NB4 (cell line): ENCODE measurements at regions not wholly inside any gene's neighbourhood (a gene's known extent, or its start where the extent isn't known, plus 50 kb on each side); places are given as distances from the start of the nearest gene placed in this dataset.
A peak's percentile ranks its signal among the peaks of the same experiment; 100 is the strongest.

Source experiments
- DNase-seq: peaks from one replicate; pipeline ENCODE4 v3.0.0; 2010; ENCODE audit warnings: low read depth
- H3K4me3 ChIP-seq: one replicate; pipeline ENCODE4 v1.5.1; 2011; ENCODE audit warnings: mild to moderate bottlenecking, low read depth, low read length, moderate library complexity
- CTCF ChIP-seq: IDR thresholded peaks from one replicate; pipeline ENCODE4 v1.5.1; 2012; ENCODE audit warnings: low read depth, low read length
- MAX ChIP-seq: IDR thresholded peaks from 2 replicates; pipeline ENCODE4 v1.6.1; 2011; ENCODE audit warnings: low read depth, low read length
- MYC ChIP-seq: IDR thresholded peaks from 2 replicates; pipeline ENCODE4 v1.6.1; 2011; ENCODE audit warnings: low read depth, low read length
- POLR2A ChIP-seq: IDR thresholded peaks from 2 replicates; pipeline ENCODE4 v1.6.1; 2011; ENCODE audit warnings: mild to moderate bottlenecking; ENCODE audit not compliant: insufficient read length; ENCODE audit errors: extremely low read depth

DNA sequence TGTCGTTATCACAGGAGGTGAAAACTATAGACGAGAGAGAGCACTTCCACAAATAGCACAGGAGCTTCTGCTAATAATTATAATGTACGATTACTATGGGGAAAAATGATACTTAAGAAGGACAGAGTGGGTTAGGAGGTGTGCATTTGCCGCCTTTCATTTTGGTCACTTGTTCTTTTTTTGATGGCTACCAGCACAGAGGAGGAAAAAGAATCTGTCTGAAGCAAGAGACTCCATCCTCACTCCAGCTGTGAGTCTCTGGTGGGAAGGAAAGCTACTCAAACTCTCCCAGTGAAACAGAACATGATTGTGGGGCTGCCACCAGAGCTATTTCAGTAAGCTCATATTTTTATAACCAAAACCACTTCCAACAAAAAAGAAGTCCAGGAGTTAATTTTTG, 270.4 kb upstream of the TMEM161B start:
- DNase-seq: no peak
- no peak overlapping the region for H3K4me3 ChIP-seq
- TF ChIP-seq MAX (no peak), MYC (no peak), CTCF (no peak), POLR2A (no peak)

DNA sequence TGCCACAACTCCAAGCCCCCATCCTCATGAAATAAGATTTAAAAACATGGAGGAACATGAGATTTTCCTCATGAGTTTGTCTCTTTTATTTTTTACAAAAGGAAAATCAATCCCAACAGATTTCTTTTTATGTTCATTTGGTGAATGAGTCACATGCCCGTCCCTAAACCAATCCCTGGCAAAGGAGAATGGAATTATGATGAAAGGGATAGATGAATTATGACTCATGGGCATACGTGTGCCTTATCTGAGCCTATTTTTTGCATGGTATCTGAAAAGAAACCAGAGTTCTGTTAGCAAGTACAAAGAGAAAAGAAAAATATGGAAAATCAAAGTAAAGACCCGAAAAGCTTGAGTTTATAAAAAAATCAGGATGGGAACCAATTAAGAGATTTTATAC, 267.5 kb upstream of the TMEM161B start:
- TF ChIP-seq CTCF (no peak), POLR2A (no peak), MAX (no peak), MYC (no peak)
- no peak overlapping the region for H3K4me3 ChIP-seq
- no peak for DNase-seq

- no peak overlapping the region for H3K4me3 ChIP-seq
- no peak for DNase-seq
- TF ChIP-seq MYC (no peak), CTCF (no peak), MAX (no peak), POLR2A (no peak)
Observed at GRCh38 chr5:88524941-88525340, 256.3 kb upstream of the TMEM161B start.

DNA sequence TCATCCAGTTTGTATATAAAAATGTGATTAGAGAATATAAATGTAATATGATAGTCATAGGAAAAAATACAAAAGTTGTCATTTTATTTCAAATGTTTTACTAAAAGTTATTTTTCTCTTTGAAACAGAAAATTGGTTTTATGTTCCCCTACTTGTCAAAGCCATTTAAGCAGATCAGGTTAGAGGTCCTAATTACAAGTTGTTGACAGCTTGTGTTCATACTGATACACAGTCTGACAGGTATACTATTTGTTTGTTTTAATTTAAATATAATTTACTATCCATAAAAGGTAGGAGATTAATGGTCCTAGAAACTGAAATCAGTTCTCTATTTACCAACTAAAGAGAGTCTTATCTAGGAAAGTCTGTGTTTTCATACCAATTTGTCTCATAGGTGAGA, 250.4 kb upstream of the TMEM161B start:
- TF ChIP-seq POLR2A (no peak), MYC (no peak), MAX (no peak), CTCF (no peak)
- DNase-seq: no peak
- H3K4me3 ChIP-seq: no peak overlapping the region

DNA sequence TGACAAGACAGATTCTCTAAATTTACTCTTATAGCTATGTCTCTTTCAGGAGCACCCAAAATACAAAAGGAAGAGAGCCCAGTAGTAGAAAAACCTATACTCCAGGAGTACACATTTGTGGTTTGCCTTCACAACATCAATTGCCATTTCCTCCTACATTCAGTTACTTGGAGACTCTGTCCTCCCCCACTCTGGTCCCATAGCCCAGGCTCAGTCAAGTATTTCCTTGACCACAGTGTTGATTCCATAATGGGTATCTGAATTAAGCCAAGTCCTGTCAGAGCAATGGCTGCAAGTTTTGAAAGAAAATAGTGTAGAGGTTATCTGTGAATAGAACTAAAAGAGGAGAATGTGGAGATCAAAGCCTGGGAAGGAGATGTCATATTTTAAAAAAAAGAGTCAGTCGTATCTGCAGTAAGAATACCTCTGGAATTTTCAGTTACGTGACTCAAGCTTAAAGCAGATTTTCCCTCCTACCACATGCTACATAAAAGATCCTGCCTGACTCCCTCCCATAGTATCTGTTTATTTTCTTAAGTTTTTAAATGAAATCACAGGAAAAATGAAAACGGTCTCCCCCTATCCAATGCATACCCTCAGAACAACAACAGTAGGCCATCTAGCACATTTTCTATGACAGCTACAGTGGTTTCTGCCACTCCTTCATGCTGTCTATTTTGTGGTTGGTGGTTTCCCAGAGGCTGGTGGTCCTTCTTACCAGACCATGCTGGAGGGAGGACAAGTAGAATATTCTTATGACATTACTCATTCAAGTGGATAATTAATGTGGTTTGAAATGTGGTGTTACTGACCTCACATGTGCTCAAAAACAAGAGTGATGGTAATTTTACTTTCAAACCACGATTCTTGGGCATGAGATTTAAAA, 249.7 kb upstream of the TMEM161B start:
- DNase-seq: peak; percentile 32

More for the DNA sequence above, 249.7 kb upstream of the TMEM161B start:
- H3K4me3 ChIP-seq: no peak overlapping the region
- TF ChIP-seq POLR2A: no peak
- no peak for TF ChIP-seq MYC
- TF ChIP-seq MAX: no peak
- TF ChIP-seq CTCF: no peak
